AML-193 (cell line): ENCODE measurements at regions not wholly inside any gene's neighbourhood (a gene's known extent, or its start where the extent isn't known, plus 50 kb on each side); places are given as distances from the start of the nearest gene placed in this dataset.
"Not testable (repeated sequence)": the region's sequence is repeated elsewhere in the genome, so short reads cannot be mapped to it uniquely, and the experiment has no call there.

Source experiments
- DNase-seq, 2 experiments: peaks; one replicate each; lab custom pipeline; 2025; lab: John Stamatoyannopoulos, UW

GRCh38 chr7:24052572-24053260 is 231.3 kb upstream of the NPY start:
- DNase-seq = no peak

DNA sequence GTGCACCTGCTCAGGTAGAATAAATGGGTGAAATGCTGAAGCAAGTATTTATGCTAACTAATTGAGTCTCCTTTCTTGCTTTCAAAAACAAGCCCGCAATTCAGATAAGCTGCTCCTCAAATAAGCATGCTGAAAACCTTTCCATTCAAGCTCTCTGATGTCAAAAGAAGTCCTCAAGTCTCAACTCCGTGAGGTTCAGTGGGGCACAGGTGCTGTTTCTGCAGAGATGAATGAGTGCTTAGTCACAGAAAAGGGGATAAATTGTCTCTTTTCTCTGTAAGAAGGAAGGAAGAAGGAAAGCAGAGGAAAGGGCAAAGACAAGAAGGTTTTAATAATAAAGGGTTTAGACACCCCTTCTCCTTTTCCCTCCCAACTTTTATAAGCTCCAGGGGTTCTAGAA is 229.8 kb upstream of the NPY start:
- no peak for DNase-seq

- no peak for DNase-seq
Measured at GRCh38 chr7:24057243-24057642, 226.7 kb upstream of the NPY start.

DNA sequence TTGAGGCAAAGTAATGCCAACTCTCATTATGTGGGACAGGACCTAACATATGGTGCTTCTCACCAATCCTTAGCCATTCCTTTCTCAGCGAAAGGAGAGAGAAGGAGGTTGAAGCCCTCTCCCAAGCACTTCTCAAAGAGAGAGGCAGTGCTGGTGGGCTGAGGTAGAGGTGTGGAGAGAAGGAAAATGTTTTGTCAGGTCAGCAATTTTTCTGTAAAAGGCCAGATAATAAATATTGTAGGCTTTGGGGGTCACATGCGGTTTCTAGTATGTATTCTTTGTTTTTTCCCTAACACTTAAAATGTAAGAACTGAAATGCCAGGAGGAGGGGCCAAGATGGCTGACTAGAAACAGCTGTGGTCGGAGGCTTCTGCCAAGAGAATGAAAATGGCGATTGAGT is 225.0 kb upstream of the NPY start:
- no peak for DNase-seq

DNA sequence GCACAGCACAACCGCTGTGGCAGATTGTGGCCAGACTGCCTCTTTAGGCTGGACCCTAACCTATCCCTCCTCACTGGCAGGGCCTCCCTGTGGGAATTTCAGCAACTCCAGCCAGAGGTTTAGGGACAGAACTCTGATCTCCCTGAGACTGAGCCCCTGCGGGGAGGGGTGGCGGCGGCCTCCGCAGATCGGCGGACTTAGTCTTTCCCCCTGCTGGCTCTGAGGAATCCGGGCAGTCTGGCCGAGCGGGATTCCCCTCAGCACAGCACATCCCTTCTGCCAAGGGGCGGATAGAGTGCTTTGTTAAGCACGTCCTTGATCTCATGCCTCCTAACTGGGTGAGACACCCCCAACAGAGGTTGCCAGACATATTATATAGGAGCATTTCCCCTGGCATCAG is 224.2 kb upstream of the NPY start:
- DNase-seq = no peak

DNA sequence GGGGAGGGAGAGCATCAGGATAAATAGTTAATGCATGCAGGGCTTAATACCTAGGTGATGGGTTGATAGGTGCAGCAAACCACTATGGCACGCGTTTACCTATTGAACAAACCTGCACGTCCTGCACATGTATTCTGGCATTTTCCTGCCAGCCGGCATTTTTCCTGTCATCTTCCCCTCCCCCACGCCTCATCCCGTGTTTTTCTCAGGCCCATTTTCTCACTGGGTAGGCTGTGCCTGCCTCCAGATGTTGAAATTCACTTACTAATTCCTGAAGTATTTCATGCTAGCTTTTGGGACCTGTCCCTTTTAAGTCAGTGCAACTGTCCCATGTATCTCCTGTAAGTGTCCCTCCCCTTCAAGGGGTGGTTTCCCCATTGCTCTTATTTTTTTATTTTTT is 220.3 kb upstream of the NPY start:
- no peak for DNase-seq

- DNase-seq = no peak
Measured at GRCh38 chr7:24069751-24070150, 214.2 kb upstream of the NPY start.

DNA sequence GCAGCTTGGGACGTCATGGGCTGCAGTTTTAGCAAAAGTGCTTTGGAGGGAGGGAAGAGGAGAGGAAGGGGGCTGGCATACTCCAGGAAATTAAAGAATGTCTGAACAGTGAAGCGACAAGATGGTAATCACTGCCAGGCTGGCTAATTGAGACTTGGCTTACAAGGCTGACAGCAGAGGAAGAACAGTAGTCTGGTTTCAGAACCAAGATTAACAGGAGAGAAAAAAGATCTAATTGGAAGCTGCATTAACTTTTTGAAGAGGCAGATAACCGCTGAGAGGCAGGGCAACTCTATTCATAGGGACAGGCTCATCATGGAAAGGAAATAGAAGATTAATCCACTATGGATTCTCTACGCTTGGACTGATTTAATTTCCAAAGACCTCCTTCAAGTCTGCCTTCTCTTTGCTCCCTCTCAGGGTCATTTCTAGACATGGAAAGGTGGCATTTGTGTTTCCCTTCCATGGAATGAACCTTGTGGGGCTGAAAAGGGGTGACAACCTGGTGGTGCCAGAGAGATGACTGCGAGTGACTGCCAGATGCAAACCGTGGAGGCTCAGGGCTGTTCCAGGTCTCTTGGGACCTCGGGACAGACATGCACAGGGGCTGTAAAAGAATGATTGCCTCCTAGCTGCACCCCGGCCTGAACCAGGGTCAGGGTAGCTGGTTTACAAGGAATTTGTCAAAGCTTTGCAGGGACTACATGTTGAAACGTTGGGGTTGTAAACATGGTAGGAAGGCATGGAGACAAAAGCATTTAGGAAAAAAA is 210.2 kb upstream of the NPY start:
- no peak for DNase-seq

- DNase-seq = no peak
Measured at GRCh38 chr7:24075426-24075810, 208.6 kb upstream of the NPY start.

DNA sequence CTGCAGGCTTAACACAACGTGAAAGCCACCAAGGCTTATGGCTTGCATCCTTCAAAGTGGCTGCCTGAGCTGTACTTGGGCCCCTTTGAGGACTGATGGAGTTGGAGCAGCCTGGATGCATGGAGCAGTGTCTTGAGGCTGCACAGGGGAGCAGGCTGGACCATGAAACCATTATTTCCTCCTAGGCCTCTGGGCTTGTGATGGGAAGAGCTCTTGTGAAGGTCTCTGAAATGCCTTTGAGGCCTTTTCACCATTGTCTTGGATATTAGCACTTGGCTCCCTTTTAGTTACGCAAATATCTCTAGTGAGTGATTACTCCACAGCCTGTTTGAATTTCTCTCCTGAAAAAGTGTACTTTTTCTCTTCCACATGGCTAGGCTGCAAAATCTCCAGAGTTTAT is 201.2 kb upstream of the NPY start:
- DNase-seq = no peak

DNA sequence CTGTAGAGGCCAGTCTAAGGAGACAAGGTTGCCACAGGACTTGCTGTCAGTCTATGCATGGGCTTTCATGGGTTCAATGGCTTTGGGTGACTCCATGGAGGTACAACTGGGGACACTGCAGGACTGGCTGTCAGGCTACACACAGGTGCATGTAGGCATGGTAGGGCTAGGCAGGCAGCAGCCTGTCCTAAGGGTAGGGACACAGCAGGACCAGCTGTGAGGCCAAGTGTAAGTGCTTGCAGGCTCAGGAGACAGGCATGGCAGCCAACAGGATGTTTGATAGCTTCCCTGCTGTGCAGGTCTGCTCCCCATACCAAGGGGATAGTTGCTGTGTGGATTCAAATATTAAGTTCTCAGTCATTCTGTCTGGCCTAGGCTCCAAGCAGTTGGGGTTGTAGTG is 181.0 kb upstream of the NPY start:
- no peak for DNase-seq

- DNase-seq = no peak
Measured at GRCh38 chr7:24108906-24109376, 175.0 kb upstream of the NPY start.

DNA sequence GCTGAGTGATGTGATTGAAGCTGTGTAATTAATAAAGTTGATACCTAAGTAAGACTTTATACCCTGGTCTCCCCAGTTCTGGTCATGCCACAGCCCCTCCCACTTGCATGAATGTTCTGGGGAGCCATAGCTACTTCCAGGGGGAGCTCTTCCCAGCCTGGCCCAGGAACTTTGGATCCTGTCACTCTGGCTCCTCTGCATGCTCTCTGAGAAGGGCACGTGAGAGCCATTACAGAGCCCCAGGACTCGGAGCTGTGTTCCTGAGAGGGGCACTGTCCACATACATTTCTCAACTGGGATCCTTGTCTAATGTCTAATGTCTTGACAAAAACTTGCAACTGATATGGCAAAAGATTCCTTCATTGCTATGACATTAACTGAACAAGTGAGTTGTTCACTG is 173.9 kb upstream of the NPY start:
- no peak for DNase-seq

- DNase-seq = no peak
Measured at GRCh38 chr7:24113506-24113905, 170.5 kb upstream of the NPY start.

- DNase-seq = no peak
Measured at GRCh38 chr7:24115661-24116060, 168.3 kb upstream of the NPY start.

GRCh38 chr7:24117903-24118499 is 166.0 kb upstream of the NPY start:
- DNase-seq = not testable (repeated sequence)

DNA sequence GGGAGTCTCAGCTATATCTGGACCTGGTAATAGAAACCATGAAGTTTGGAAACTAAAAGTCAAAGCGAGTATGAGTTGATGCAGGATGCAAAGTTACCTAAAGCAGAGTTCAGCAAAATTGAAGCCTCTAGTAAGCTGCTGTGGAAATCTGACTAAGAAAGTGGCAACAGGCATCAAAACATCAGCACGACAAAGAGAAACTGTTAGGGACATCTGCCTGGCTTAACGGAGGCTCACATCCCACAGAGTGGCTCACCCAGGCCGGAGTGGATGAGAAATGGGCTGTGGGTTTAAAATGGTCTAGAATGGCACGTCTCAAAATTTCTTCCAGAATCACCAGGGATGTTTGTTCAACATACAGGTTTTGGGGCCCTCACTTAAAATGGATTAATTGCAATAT is 164.1 kb upstream of the NPY start:
- no peak for DNase-seq

DNA sequence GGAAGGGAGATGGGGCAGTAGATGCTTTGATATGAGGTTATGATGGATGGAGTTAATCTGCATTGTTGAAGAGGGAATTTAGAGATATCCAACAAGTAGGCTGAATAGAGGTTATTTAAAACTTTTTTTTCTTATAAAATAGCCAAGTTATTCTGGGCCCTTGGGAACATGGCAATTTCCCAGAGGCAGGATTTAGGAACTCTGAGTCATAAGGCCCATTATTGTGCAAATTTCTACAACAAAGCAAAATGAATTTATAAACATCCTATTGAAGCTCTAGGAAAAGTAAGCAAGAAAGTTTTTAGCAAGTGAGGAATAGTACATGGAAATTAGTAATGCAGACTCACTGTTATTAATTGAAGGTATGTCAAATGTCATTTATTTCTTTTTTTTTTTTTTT is 160.9 kb upstream of the NPY start:
- DNase-seq = no peak

DNA sequence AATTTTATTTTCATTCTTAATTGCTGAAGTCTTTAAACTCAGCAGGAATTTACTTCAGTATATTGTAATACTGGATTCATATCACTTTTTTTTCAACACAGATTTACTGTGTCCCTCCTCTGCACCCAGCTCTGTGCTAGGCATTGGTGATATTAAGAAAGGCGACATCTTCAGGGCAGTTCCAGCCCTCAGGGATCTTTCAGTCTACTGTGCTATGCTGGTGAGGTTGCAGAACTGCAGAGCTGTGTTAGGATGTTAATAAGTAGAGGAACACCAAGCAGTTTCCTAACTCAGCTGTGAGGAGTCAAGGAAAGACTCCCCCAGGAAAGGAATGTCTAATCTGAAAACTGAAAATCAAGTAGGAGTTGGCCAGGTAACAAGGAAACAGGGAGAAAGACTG is 158.2 kb upstream of the NPY start:
- no peak for DNase-seq

DNA sequence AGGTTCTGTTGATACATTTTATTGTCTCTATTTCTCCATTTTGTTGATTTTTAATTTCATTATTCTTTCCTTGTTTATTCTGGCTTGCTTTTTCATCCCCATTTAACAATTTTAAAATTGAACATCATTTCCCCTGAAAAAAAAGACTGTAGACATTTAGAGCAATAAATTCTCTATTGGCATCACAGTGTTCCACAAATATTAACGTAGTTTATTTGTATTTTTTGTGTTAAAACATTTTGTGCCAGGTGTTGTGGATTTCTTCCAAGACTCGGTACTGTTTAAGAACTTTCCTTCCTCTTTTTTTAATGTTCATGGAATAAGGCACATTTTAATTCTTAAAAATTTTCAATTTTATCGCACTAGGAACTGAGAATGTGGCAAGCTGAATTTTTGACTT is 156.1 kb upstream of the NPY start:
- DNase-seq = no peak

GRCh38 chr7:24129597-24129996 is 154.4 kb upstream of the NPY start:
- no peak for DNase-seq

DNA sequence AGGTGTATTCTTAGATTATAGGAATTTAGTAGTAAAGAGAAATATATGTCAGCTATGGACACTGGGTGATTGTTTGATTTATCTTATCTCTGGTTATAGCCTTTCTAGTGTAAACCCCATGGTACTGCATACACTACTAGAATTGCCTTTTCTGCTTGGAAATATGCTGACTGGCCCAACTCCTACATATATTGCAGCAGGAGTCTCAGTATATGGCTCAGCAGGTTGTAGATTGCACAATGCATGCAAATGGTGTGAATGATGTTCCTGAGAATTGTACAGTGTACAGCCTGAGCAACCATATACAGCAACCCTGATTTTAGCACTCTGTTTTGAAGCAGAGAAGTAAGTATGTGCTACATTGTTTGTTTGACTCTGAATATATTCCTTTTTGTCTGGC is 153.4 kb upstream of the NPY start:
- DNase-seq = no peak

- DNase-seq = no peak
Measured at GRCh38 chr7:24133691-24134090, 150.3 kb upstream of the NPY start.
